ENCODE measurements at regions not wholly inside any gene's neighbourhood (a gene's known extent, or its start where the extent isn't known, plus 50 kb on each side); places are given as distances from the start of the nearest gene placed in this dataset.

- Histone ChIP-seq H3K36me3 (no peaks in the 10 kb centered on the region), H3K27me3 (no peaks in the 10 kb centered on the region), H3K4me1 (peaks cover 0 to 5% of the 10 kb centered on the region in 2 donors), H3K4me3 (no peak overlapping the region), H3K9me3 (no peaks in the 10 kb centered on the region), H3K27ac (no peak overlapping the region)
- DNase-seq (ENCODE audit: low spot score): no peak
- TF ChIP-seq CTCF (IDR thresholded peaks at IDR 0.05): no peak
Observed at GRCh38 chr16:86632206-86632605, 53.9 kb downstream of the FOXL1 start.

- H3K36me3 ChIP-seq: no peaks in the 10 kb centered on the region
- no peak for DNase-seq (ENCODE audit: low spot score)
- H3K4me1 ChIP-seq: peaks cover 0 to 5% of the 10 kb centered on the region in 2 donors
- no peak overlapping the region for H3K27ac ChIP-seq
- no peak overlapping the region for H3K4me3 ChIP-seq
- TF ChIP-seq CTCF (IDR thresholded peaks at IDR 0.05): no peak
- H3K27me3 ChIP-seq: no peaks in the 10 kb centered on the region
- H3K9me3 ChIP-seq: no peaks in the 10 kb centered on the region
Observed at GRCh38 chr16:86632944-86633343, 54.6 kb downstream of the FOXL1 start.

GRCh38 chr16:86634292-86634691 is 55.9 kb downstream of the FOXL1 start:
- Histone ChIP-seq H3K27ac (no peak overlapping the region), H3K36me3 (no peaks in the 10 kb centered on the region), H3K4me3 (no peak overlapping the region), H3K4me1 (peaks cover 0 to 5% of the 10 kb centered on the region in 2 donors), H3K27me3 (no peaks in the 10 kb centered on the region), H3K9me3 (no peaks in the 10 kb centered on the region)
- no peak for TF ChIP-seq CTCF (IDR thresholded peaks at IDR 0.05)
- DNase-seq (ENCODE audit: low spot score): no peak

- H3K4me1 ChIP-seq: peaks cover 0 to 5% of the 10 kb centered on the region in 2 donors
- no peak overlapping the region for H3K27ac ChIP-seq
- no peaks in the 10 kb centered on the region for H3K27me3 ChIP-seq
- H3K9me3 ChIP-seq: no peaks in the 10 kb centered on the region
- no peak for DNase-seq (ENCODE audit: low spot score)
- no peak for TF ChIP-seq CTCF (IDR thresholded peaks at IDR 0.05)
- no peak overlapping the region for H3K4me3 ChIP-seq
- no peaks in the 10 kb centered on the region for H3K36me3 ChIP-seq
Observed at GRCh38 chr16:86635176-86635876, 57.0 kb downstream of the FOXL1 start.

GRCh38 chr16:86635926-86636325 is 57.6 kb downstream of the FOXL1 start:
- Histone ChIP-seq H3K27me3 (no peaks in the 10 kb centered on the region), H3K36me3 (no peaks in the 10 kb centered on the region), H3K4me3 (no peak overlapping the region), H3K9me3 (no peaks in the 10 kb centered on the region), H3K27ac (no peak overlapping the region), H3K4me1 (peaks cover 0 to 5% of the 10 kb centered on the region in 2 donors)
- DNase-seq (ENCODE audit: low spot score): no peak
- TF ChIP-seq CTCF (IDR thresholded peaks at IDR 0.05): no peak

GRCh38 chr16:86637744-86638143 is 59.4 kb downstream of the FOXL1 start:
- no peak overlapping the region for H3K4me3 ChIP-seq
- no peaks in the 10 kb centered on the region for H3K9me3 ChIP-seq
- no peaks in the 10 kb centered on the region for H3K27me3 ChIP-seq
- no peaks in the 10 kb centered on the region for H3K36me3 ChIP-seq
- no peak overlapping the region for H3K27ac ChIP-seq
- DNase-seq (ENCODE audit: low spot score): no peak
- TF ChIP-seq CTCF (IDR thresholded peaks at IDR 0.05): no peak
- H3K4me1 ChIP-seq: peaks cover 0 to 5% of the 10 kb centered on the region in 2 donors
